HFF-Myc (cell line): ENCODE measurements at regions not wholly inside any gene's neighbourhood (a gene's known extent, or its start where the extent isn't known, plus 50 kb on each side); places are given as distances from the start of the nearest gene placed in this dataset.

Experiments used
- DNase-seq: peaks from one replicate; pipeline ENCODE4 v3.0.0-alpha.2; 2011; ENCODE audit warnings: low read depth; ENCODE audit errors: extremely low read depth
- H3K4me3 ChIP-seq: replicated peaks from 2 replicates; pipeline ENCODE4 v1.5.1; 2011; ENCODE audit warnings: low read depth, mild to moderate bottlenecking, control low read depth, low read length
- CTCF ChIP-seq: IDR thresholded peaks from 2 replicates; pipeline ENCODE4 v1.5.1; 2012; ENCODE audit warnings: mild to moderate bottlenecking, low read depth, low read length, control low read depth; ENCODE audit errors: missing control alignments

GRCh38 chr3:148367756-148368155 lies 329.9 kb upstream of the AGTR1 start:
- DNase-seq: no peak
- TF ChIP-seq CTCF: no peak

GRCh38 chr3:148369381-148369780 lies 328.3 kb upstream of the AGTR1 start:
- H3K4me3 ChIP-seq: no peak overlapping the region
- TF ChIP-seq CTCF: no peak
- no peak for DNase-seq

More at GRCh38 chr3:148367756-148368155, 329.9 kb upstream of the AGTR1 start:
- H3K4me3 ChIP-seq: no peak overlapping the region

GRCh38 chr3:148372206-148372875 lies 325.4 kb upstream of the AGTR1 start:
- no peak overlapping the region for H3K4me3 ChIP-seq
- TF ChIP-seq CTCF: no peak
- no peak for DNase-seq

GRCh38 chr3:148373961-148374360 lies 323.7 kb upstream of the AGTR1 start:
- no peak for DNase-seq
- no peak for TF ChIP-seq CTCF
- H3K4me3 ChIP-seq: no peak overlapping the region

- TF ChIP-seq CTCF: peak; percentile 15
- H3K4me3 ChIP-seq: no peak overlapping the region
- DNase-seq: peak; percentile 7
These were observed 317.8 kb upstream of the AGTR1 start for GRCh38 chr3:148379763-148380382.

GRCh38 chr3:148381051-148381450 lies 316.7 kb upstream of the AGTR1 start:
- TF ChIP-seq CTCF: no peak
- H3K4me3 ChIP-seq: no peak overlapping the region
- DNase-seq: no peak
